HUES48 (cell line): ENCODE measurements at regions not wholly inside any gene's neighbourhood (a gene's known extent, or its start where the extent isn't known, plus 50 kb on each side); places are given as distances from the start of the nearest gene placed in this dataset.

ENCODE experiments used
- H3K27ac ChIP-seq: one replicate; pipeline ENCODE4 v1.7.0; 2013; ENCODE audit warnings: low read depth, low read length, inconsistent platforms
- H3K27me3 ChIP-seq: 2 replicates; pipeline ENCODE4 v1.6.1; 2013; ENCODE audit warnings: mild to moderate bottlenecking, low read length; ENCODE audit not compliant: control insufficient read depth, insufficient read depth
- H3K36me3 ChIP-seq: 2 replicates; pipeline ENCODE4 v1.6.1; 2013; ENCODE audit warnings: low read length; ENCODE audit not compliant: control insufficient read depth, insufficient read depth
- H3K4me1 ChIP-seq: 2 replicates; pipeline ENCODE4 v1.6.1; 2013; ENCODE audit warnings: mild to moderate bottlenecking, low read length; ENCODE audit not compliant: control insufficient read depth, insufficient read depth
- H3K4me3 ChIP-seq: 2 replicates; pipeline ENCODE4 v1.5.1; 2013; ENCODE audit warnings: mild to moderate bottlenecking, low read depth, low read length
- H3K9ac ChIP-seq: 2 replicates; pipeline ENCODE4 v1.6.1; 2013; ENCODE audit warnings: mild to moderate bottlenecking, low read depth, low read length, moderate library complexity
- H3K9me3 ChIP-seq: 2 replicates; pipeline ENCODE4 v1.6.1; 2013; ENCODE audit warnings: low read length; ENCODE audit not compliant: control insufficient read depth, insufficient read depth

- Histone ChIP-seq H3K9me3 (no peaks in the 10 kb centered on the region), H3K27me3 (no peaks in the 10 kb centered on the region), H3K27ac (no peak overlapping the region), H3K4me3 (no peak overlapping the region), H3K9ac (no peak overlapping the region), H3K36me3 (no peaks in the 10 kb centered on the region), H3K4me1 (no peaks in the 10 kb centered on the region)
Measured at GRCh38 chr16:72234387-72234786, 62.4 kb upstream of the PMFBP1 start.

- Histone ChIP-seq H3K9me3 (no peaks in the 10 kb centered on the region), H3K27me3 (no peaks in the 10 kb centered on the region), H3K9ac (no peak overlapping the region), H3K27ac (no peak overlapping the region), H3K4me3 (no peak overlapping the region), H3K36me3 (no peaks in the 10 kb centered on the region), H3K4me1 (no peaks in the 10 kb centered on the region)
Measured at GRCh38 chr16:72228014-72228413, 56.1 kb upstream of the PMFBP1 start.

DNA sequence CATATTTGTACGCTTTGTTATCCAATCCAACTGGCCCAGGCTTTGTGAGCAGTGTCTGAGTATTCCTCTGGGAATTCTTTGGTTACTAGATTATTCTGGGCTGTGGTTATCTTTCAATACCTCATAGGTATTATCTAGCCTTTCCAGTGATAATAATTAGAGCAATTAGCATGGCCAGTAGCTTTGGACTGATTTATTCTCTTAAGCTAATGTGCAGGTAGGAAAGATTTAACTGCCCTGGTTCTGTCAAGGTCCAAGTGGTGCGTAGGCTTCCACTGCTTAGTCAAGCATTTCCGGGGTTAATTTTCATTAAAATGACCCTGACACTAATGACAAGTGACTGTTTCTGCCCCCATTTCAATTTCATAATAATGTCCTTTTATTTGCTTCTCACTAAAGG lies 54.2 kb upstream of the PMFBP1 start:
- Histone ChIP-seq H3K4me3 (no peak overlapping the region), H3K27ac (no peak overlapping the region), H3K4me1 (no peaks in the 10 kb centered on the region), H3K9me3 (no peaks in the 10 kb centered on the region), H3K36me3 (no peaks in the 10 kb centered on the region), H3K27me3 (no peaks in the 10 kb centered on the region), H3K9ac (no peak overlapping the region)

GRCh38 chr16:72224260-72224768 lies 52.4 kb upstream of the PMFBP1 start:
- Histone ChIP-seq H3K4me1 (no peaks in the 10 kb centered on the region), H3K4me3 (no peak overlapping the region), H3K27ac (no peak overlapping the region), H3K27me3 (no peaks in the 10 kb centered on the region), H3K9me3 (no peaks in the 10 kb centered on the region), H3K9ac (no peak overlapping the region), H3K36me3 (no peaks in the 10 kb centered on the region)

DNA sequence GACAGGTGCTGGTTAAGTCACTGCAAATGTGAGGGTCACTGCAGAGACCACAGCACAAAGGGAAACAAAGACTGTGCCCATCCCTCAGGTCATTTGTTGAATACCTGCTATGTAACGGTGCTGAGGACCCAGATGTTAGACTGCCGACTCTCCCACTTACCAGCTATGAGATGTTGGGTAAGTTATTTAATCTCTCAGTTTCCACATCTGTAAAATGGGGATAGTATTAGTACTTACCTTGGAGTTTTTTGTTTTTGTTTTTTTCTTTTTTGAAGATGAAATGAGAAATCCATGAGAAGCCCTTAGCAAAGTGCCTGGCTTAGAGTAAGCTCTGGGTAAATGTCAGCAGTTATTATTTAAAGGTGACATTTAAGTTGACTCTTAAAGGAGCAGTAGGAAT lies 50.5 kb upstream of the PMFBP1 start:
- Histone ChIP-seq H3K4me3 (no peak overlapping the region), H3K9me3 (no peaks in the 10 kb centered on the region), H3K4me1 (no peaks in the 10 kb centered on the region), H3K27ac (no peak overlapping the region), H3K27me3 (no peaks in the 10 kb centered on the region), H3K9ac (no peak overlapping the region), H3K36me3 (no peaks in the 10 kb centered on the region)
